GM21576 (cell line): ENCODE measurements at regions not wholly inside any gene's neighbourhood (a gene's known extent, or its start where the extent isn't known, plus 50 kb on each side); places are given as distances from the start of the nearest gene placed in this dataset.
"Not testable (repeated sequence)": the region's sequence is repeated elsewhere in the genome, so short reads cannot be mapped to it uniquely, and the experiment has no call there.

Experiments used
- ATAC-seq: cut with Tn5 transposase; IDR thresholded peaks from one replicate; pipeline ENCODE4 v1.9.1; 2021; ENCODE audit warnings: mild to moderate bottlenecking, moderate library complexity; ENCODE audit not compliant: unreplicated experiment

DNA sequence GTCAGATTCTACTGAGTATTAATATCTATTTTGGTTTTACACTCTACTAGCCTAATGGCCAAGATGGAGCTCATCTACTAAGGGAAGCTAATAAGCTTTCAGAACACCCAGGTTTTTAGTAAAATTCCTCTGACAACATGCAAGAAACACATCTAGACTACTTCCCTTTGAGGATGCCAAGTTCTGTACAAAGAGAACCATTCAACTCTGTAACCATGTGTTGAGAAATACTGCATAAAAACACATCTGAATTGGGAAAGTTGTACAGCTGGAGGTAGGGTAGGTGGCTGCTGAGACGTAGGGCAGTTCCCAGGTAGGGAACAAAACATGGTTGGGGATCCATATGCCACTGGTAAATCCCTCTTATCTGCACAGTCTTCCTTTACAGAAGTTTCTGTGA, 66.2 kb downstream of the SC5D start:
- ATAC-seq = no peak

DNA sequence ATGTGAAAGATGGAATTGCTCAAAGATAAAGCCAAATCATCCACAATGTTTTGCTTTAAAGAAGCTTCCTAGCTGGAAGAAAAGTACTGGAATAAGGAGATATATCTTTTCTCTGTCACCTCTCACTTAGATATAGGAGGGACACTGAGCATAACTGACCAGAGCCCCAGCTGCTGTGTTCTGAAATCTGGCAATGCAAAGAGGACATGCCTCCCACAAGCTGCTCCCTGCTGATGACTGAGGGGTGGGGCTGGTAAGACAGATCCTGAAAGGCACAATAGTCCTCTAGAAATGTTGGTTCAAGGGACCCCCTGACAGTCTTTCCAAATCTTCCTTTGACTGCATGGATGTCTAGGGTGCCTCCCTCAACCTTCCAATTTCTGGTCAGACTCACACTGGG, 67.0 kb downstream of the SC5D start:
- no peak for ATAC-seq

DNA sequence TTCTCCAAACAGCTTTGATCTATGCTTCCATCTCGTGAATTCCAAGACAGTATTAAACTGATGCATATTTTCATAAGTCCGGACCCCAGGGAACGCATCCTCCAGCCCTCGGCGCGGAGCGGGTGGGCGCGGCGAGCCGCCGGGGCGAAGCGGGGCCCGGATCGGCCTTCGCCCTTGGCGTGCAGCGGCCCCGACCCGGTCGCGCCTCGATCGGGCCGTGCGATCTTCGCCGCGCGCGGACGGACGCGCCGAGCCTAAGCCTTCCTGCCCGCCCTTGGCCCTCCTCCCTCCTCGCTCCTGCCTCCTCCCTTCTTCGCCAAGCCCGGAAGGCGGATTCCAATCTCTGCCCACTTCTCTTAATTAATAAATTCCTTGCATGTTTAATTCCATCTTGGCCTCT, 70.4 kb downstream of the SC5D start:
- not testable (repeated sequence) for ATAC-seq

DNA sequence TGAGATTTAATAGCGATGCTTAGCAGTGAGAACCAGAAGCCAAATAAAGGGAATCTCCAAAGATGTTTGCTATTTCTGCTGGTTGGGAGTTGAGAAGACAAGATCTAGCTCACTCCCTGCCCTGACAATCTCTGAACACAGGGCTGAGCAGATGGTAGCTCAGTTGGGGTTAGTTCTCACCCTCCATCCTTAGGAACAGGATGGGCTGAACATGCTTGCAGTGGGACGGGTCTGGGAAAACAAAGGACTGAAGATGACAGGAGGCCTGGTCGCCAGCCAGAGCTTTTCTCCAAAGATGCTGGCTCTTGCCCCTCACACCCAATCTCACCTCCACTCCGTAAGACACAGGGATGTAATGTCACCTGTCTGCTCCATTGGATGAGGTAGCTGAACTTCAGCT, 72.7 kb downstream of the SC5D start:
- no peak for ATAC-seq

- no peak for ATAC-seq
Observed at GRCh38 chr11:121366038-121366437, 73.5 kb downstream of the SC5D start.

DNA sequence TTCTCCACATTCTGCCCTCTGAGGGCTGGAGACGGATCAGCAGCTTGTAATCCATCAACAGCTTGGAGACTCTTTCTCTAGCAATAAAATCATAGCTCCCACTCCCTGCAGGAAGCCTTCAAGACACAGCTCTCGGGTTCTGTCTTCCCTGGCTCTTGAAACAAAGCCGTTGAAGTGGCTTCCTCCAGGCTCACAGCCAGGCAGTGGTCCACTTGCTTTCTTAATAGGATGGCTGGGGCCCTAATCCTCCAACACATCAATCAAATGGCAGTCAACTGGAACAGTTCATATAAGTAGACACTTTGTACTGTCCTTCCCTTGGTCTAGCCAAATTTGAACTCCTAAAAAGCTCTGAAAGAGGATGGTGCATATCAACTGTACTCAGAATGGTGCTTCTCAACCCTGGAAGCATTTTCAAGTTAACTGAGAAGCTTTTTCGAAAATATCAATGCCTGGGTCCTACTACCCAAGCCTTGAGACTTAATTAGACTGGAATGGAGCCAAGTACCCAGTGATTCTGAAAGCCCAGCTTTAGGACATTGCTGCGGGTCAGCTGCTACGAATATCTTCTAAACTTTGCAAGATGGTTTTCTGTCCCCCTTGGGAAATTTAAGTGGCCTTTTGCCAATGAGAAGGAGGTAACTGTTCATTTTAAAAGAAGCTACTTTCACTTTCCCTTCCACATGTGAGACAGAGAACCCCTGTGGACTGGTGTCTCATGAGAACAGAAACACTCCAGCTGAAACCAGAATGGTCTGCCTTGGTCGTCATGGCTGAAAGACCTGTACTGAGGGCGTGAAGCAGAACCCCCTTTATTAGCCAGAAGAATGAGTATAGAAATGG, 74.7 kb downstream of the SC5D start:
- ATAC-seq = peak; percentile 92

DNA sequence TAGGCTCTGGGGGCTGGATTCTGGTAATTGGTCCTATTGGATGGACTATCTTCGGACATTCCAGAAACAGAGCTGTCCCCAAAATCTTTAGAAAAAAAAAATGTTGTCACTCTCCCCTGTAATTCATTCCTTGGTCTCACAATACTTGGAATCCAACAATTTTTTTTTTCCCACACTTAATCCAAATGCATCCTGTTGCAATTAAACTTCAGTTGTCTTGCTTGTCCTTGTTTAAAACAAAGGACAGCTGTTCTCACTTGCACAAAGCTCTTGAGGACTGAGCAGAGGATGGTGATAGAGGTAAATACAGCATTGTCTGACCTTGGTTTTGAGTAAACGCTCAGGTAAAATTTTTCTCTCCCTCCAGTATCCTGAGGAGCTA, 75.3 kb downstream of the SC5D start:
- no peak for ATAC-seq

DNA sequence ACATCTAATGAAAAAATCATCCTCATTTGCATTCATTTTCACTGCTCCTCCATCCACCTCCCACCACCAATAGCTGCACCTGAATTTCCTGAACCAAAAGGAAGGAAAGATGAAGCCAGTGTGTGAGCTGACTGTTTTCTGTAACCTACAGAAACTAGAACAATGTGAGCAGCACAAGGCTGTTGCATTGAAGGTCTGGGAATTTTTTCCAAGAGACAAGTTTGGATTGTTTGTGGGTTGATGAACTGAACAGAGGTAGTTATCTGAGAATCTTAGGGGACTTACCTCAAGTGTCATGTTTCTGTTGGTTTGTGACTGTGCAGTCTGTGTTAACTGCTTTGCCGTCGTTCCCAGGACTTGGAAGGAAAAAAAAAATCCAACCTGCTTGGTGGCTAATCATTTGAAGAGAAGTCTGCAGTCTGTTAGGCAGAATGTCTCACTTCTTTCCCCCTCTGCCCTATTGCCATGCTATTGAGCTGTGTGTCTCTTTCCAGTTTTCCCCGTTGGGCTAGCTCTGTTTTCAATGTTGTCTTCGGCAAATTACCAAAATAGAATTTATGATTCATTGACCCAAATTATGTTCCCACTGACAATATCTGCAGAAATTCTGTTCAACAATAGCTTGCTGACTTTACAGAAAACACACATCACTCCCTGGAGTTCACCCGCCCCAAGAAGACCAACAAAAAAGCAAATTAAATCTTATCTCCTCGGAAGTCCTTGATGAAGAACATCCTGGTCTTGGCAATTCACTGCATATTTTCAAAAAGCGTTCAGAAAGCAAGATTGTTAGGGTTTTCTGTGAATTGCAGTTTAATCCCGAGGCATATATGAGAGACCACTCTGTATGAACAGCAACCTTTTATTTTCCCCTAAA, 76.0 kb downstream of the SC5D start:
- ATAC-seq = no peak

- no peak for ATAC-seq
Observed at GRCh38 chr11:121369366-121369765, 76.8 kb downstream of the SC5D start.

DNA sequence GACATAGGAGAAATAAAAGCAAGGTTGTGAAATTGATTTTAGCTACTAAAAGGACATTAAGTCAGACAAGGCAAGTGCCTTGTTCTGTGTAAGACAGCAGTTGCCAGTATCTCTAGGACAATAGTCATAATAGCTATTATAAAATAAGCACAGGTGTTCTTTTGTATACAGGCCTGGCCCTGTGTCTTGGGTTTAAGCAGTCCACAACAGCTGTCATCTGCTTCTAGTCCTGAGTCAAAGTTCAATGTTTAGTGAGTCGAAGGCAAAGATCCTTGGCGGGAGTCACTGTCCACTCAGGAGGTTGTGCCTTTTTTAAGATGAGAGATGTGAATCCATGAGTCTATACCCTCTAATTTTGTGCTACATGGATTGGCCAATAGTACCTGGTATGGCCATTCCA, 79.5 kb downstream of the SC5D start:
- no peak for ATAC-seq

DNA sequence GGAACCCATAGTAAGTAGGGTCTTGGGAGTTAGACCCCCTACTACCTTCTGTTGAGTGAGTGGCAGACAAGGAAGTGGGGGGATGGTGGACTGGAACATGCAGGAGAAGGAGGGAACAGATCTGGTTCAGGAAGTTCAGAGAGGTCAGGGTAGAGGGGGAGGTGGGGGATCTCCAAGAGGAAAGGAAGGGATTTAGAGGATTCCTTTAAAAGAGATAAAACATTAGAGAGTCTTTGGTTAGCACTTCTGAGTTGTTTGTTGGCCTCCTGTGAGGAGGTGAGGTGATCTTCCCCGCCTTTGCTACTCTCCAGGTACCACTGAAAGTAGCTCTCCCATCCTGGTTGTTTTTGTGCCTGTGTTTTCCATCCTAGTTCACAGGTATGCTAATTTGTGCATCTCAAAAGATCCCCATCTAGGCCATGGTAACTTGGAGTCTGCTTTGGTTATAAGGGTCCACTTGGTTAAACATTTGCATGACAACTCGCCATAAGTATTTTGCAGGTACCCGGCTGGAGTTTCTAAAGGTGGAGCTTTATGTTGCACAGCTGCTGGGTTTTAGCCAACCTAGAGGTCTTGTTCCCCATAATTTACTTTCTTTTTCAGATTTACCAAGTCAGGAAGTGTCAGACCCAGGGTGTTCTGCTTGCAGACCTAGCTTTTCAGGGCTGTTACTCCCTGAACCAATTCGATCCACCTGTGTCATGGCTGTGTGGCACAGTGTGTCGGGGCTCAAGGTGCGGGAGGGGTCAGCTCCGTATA, 79.3 kb upstream of the SORL1 start:
- peak; percentile 91 for ATAC-seq

- ATAC-seq = no peak
Observed at GRCh38 chr11:121374286-121374985, 77.7 kb upstream of the SORL1 start.

DNA sequence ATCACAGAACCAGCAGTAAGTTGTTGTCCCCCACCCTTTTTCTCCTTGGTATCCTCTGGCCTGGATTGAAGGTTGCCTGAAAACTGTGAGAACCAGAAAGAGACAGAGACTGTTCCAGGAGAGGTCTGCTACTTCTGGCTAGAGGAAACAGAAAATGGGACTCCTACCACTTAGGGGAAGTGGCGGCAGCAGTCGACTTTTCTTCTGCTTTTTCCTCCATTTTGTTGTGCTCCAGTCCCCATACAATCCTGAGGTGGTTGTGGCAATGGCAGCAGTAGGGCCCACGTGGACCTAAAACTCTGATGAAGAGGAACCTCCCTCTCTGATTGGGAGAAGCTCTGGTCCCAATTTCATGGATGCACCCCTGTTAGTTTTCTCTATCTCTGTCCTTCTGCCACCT, 76.0 kb upstream of the SORL1 start:
- ATAC-seq = no peak

DNA sequence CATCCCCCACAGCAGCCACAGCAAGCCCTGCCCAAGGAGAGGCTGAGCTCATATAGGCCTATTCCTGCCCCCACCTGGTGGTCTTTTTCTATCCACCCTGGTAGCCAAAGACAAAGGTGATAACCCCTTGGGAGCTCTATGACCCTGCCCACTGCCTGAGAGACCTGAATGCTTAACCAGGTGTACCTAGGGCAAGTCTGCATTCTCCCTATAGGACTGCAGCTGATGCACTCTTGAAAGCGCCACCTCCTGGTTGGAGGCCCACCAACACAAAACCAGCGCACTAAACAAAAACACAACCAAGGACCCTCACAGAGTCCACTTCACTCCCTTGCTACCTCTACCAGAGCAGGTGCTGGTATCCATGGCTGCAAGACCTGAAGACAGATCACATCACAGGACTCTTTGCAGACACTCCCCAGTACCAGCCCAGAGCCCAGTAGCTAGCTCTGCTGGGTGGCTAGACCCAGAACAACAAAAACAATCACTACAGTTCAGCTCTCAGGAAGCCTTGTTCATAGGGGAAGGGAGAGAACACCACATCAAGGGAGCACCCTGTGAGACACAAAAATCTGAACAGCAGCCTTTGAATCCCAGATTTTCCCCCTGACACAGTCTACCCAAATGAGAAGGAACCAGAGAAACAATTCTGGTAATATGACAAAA, 72.8 kb upstream of the SORL1 start:
- ATAC-seq = not testable (repeated sequence)

GRCh38 chr11:121383716-121384115, 68.4 kb upstream of the SORL1 start:
- ATAC-seq = no peak

DNA sequence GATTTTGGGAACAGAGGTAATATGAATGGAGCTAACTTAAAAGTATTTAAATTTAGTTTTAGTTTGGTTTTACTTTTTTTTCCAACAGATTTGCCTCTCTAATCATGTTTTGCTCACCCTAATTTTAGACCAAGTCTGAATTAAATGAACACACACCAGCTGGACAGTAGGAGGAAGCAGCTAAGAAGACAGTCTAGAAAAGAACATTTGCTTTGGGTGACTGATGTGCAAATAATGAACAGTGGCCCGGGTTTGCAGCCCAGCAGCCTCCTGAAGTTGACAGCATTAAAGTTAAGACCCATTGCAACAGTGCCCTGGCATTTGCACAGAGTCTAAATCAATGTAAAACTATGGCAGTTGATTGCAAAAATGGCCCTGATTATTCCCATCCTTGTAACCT, 66.4 kb upstream of the SORL1 start:
- ATAC-seq = no peak
